Endothelial cell of umbilical vein (primary cell): ENCODE measurements at regions not wholly inside any gene's neighbourhood (a gene's known extent, or its start where the extent isn't known, plus 50 kb on each side); places are given as distances from the start of the nearest gene placed in this dataset.
A peak's percentile ranks its signal among the peaks of the same experiment; 100 is the strongest.

Experiments
- BruUV-seq: library from RNA; stranded (reverse); fragments of 400-500 nt; replicated peaks from 2 replicates; lab custom pipeline; 2021; lab: Mats Ljungman, UMichigan
- CTCF ChIA-PET: fragments of 300-600, 350-600 bp; sonication (Branson Sonifier 250); formaldehyde crosslinking; loops from one replicate; lab custom pipeline; 2021; ENCODE audit warnings: antibody characterized with exemption, inconsistent platforms; lab: Charles Lee
- POLR2A ChIA-PET: fragments of 300-600, 350-600 bp; sonication (Branson Sonifier 250); formaldehyde crosslinking; loops from one replicate; lab custom pipeline; 2021; ENCODE audit warnings: antibody characterized with exemption, inconsistent platforms; lab: Charles Lee
- DNase-seq: peaks from one replicate; pipeline ENCODE4 v3.0.0-alpha.2; 2011; ENCODE audit warnings: low read depth, low spot score
- FAIRE-seq: peaks from 2 replicates; lab custom pipeline; 2011; peaks lifted over from hg19 to GRCh38; lab: Jason Lieb, UNC
- H2AFZ ChIP-seq: 2 replicates; pipeline ENCODE4 v1.6.0; 2012; ENCODE audit warnings: low read depth, low read length, control low read depth, inconsistent platforms
- H3K27ac ChIP-seq: 2 replicates; pipeline ENCODE4 v1.5.1; 2011; ENCODE audit warnings: low read depth, mild to moderate bottlenecking, control low read depth, low read length, moderate library complexity; ENCODE audit not compliant: insufficient read depth
- H3K27me3 ChIP-seq, 2 experiments: 2 replicates each; pipeline versions ENCODE4 v1.6.0 to v1.6.1; 2011; ENCODE audit warnings: low read length in 2 of 2, mixed read lengths in 1 of 2; ENCODE audit not compliant: control insufficient read depth in 2 of 2, insufficient read depth in 2 of 2
- H3K36me3 ChIP-seq, 2 experiments: 2 replicates in 1 of 2; 3 replicates in 1 of 2; pipeline ENCODE4 v1.5.1; 2011; ENCODE audit warnings: low read length in 2 of 2, mild to moderate bottlenecking in 1 of 2, moderate library complexity in 1 of 2; ENCODE audit not compliant: control insufficient read depth in 2 of 2, insufficient read depth in 2 of 2; ENCODE audit errors: extremely low read depth in 1 of 2
- H3K4me1 ChIP-seq: 3 replicates; pipeline ENCODE4 v1.5.1; 2011; ENCODE audit warnings: mild to moderate bottlenecking, low read length; ENCODE audit not compliant: control insufficient read depth, insufficient read depth; ENCODE audit errors: extremely low read depth
- H3K4me2 ChIP-seq: 2 replicates; pipeline ENCODE4 v1.6.1; 2011; ENCODE audit warnings: low read length, control low read depth, mixed read lengths; ENCODE audit not compliant: insufficient read depth
- H3K4me3 ChIP-seq, 3 experiments: fragments of 200-600 bp in 1 of 3; sonication (generic), shearing (Covaris generic) in 1 of 3; replicated peaks in 1 of 3; 2 replicates each; pipeline ENCODE4 v1.5.1; 2011 to 2016; ENCODE audit warnings: control low read depth in 3 of 3, low read length in 3 of 3, mild to moderate bottlenecking in 2 of 3, inconsistent platforms in 1 of 3, low read depth in 1 of 3, moderate library complexity in 1 of 3; ENCODE audit not compliant: insufficient read depth in 1 of 3
- H3K79me2 ChIP-seq: 2 replicates; pipeline ENCODE4 v1.6.0; 2012; ENCODE audit warnings: low read length, inconsistent platforms; ENCODE audit not compliant: control insufficient read depth, insufficient read depth
- H3K9ac ChIP-seq: replicated peaks from 2 replicates; pipeline ENCODE3; 2011; ENCODE audit warnings: low read length, control low read depth; ENCODE audit not compliant: insufficient read depth; ENCODE audit errors: extremely low read depth
- H3K9me1 ChIP-seq: replicated peaks from 3 replicates; pipeline ENCODE4 v1.6.0; 2011; ENCODE audit warnings: mild to moderate bottlenecking, low read length; ENCODE audit not compliant: control insufficient read depth, insufficient read depth; ENCODE audit errors: extremely low read depth
- H3K9me3 ChIP-seq: replicated peaks from 2 replicates; pipeline ENCODE4 v1.5.1; 2012; ENCODE audit warnings: low read length, inconsistent platforms; ENCODE audit not compliant: control insufficient read depth, insufficient read depth
- H4K20me1 ChIP-seq: replicated peaks from 2 replicates; pipeline ENCODE3; 2011; ENCODE audit warnings: mild to moderate bottlenecking, low read length; ENCODE audit not compliant: control insufficient read depth, insufficient read depth; ENCODE audit errors: extremely low read depth
- EZH2 ChIP-seq: IDR thresholded peaks from 2 replicates; pipeline ENCODE4 v1.6.1; 2012; ENCODE audit warnings: borderline replicate concordance, low read depth, mild to moderate bottlenecking, moderate library complexity, low read length, inconsistent platforms; ENCODE audit not compliant: severe bottlenecking
- FOS ChIP-seq: IDR thresholded peaks from 2 replicates; pipeline ENCODE4 v1.6.1; 2011; ENCODE audit warnings: mild to moderate bottlenecking, low read length, moderate library complexity, borderline replicate concordance; ENCODE audit not compliant: insufficient read depth
- GATA2 ChIP-seq: IDR thresholded peaks from 2 replicates; pipeline ENCODE4 v1.7.0; 2011; ENCODE audit warnings: low read depth, mild to moderate bottlenecking, moderate library complexity, mixed read lengths, low read length; ENCODE audit not compliant: insufficient read length, insufficient read depth
- JUN ChIP-seq: IDR thresholded peaks from 2 replicates; pipeline ENCODE4 v1.6.1; 2011; ENCODE audit warnings: borderline replicate concordance, low read depth; ENCODE audit not compliant: insufficient read length, insufficient read depth
- MYC ChIP-seq: IDR thresholded peaks from one replicate; pipeline ENCODE4 v1.6.1; 2011; ENCODE audit warnings: mild to moderate bottlenecking, low read depth, low read length
- dilution Hi-C: fragments of 300-500 bp; cut with MboI; formaldehyde crosslinking; loops from one replicate; pipeline ENCODE4 v1.15.0; 2019; ENCODE audit warnings: low sequenced_read_pairs; ENCODE audit not compliant: extremely low pct_ligation_motif_present
- intact Hi-C: fragments of 100-400 bp; cut with micrococcal nuclease; formaldehyde crosslinking; loops from one replicate; pipeline ENCODE4 v1.10.0; 2022
- TF ChIP-seq, protein P1 (sequence below), 2 donors: IDR thresholded peaks; 1 replicate in 1 of 2; 2 replicates in 1 of 2; pipeline ENCODE4 v1.5.1; 2011; ENCODE audit warnings: low read length in 2 of 2, mild to moderate bottlenecking in 2 of 2, moderate library complexity in 2 of 2, control low read depth in 1 of 2, inconsistent platforms in 1 of 2, low read depth in 1 of 2; ENCODE audit not compliant: insufficient read depth in 1 of 2; ENCODE audit errors: extremely low read depth in 1 of 2

DNA sequence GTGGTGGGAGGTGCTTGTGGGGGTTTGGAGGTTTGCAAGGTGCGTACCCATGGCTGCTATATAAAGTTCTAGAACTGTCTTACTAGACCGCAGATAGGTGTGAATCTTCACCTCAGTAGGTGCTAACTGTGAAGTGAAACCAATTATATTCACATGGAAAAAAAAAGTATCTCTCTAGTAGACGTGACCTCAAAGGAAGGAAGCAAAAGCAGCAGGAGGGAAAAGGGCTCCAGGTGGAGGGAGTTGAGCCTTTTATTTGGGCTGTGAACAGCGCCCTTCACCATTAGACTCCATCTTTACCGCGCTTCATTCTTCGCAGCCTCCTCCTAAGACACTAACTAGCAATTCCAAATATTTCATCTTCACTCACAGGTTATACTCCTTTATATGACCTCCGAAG lies 129.8 kb downstream of the TBX19 start:
- H3K27me3 ChIP-seq: no peaks in the 10 kb centered on the region
- H3K4me3 ChIP-seq: no peak overlapping the region
- no peaks in the 10 kb centered on the region for H3K9me3 ChIP-seq
- intact Hi-C loops: no loop called here
- ChIA-PET POLR2A (no interaction called here), CTCF (interaction anchor here (1.3 kb wide), 1 partner anchor 13 kb away, joined by 3 read pairs; no protein-coding TSS in a partner anchor)
- dilution Hi-C loops: no loop called here
- no peak overlapping the region for H3K4me2 ChIP-seq
- H3K9ac ChIP-seq: no peak overlapping the region
- DNase-seq: no peak
- H2AFZ ChIP-seq: no peak overlapping the region
- no peaks in the 10 kb centered on the region for H3K9me1 ChIP-seq
- FAIRE-seq: no peak
- no peak overlapping the region for H3K27ac ChIP-seq
- H3K36me3 ChIP-seq: no peaks in the 10 kb centered on the region
- BruUV-seq: no TSS peak
- no peaks in the 10 kb centered on the region for H4K20me1 ChIP-seq
- TF ChIP-seq JUN (no peak), GATA2 (no peak), FOS (no peak), EZH2 (no peak), MYC (no peak)
- TF ChIP-seq, protein P1, sequence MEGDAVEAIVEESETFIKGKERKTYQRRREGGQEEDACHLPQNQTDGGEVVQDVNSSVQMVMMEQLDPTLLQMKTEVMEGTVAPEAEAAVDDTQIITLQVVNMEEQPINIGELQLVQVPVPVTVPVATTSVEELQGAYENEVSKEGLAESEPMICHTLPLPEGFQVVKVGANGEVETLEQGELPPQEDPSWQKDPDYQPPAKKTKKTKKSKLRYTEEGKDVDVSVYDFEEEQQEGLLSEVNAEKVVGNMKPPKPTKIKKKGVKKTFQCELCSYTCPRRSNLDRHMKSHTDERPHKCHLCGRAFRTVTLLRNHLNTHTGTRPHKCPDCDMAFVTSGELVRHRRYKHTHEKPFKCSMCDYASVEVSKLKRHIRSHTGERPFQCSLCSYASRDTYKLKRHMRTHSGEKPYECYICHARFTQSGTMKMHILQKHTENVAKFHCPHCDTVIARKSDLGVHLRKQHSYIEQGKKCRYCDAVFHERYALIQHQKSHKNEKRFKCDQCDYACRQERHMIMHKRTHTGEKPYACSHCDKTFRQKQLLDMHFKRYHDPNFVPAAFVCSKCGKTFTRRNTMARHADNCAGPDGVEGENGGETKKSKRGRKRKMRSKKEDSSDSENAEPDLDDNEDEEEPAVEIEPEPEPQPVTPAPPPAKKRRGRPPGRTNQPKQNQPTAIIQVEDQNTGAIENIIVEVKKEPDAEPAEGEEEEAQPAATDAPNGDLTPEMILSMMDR (IDR thresholded peaks at IDR 0.05; ENCODE audit: extremely low read depth in 1 of 2, insufficient read depth in 1 of 2, low read depth in 1 of 2, low read length in 2 of 2): no peak
- no peaks in the 10 kb centered on the region for H3K4me1 ChIP-seq
- H3K79me2 ChIP-seq: no peaks in the 10 kb centered on the region

DNA sequence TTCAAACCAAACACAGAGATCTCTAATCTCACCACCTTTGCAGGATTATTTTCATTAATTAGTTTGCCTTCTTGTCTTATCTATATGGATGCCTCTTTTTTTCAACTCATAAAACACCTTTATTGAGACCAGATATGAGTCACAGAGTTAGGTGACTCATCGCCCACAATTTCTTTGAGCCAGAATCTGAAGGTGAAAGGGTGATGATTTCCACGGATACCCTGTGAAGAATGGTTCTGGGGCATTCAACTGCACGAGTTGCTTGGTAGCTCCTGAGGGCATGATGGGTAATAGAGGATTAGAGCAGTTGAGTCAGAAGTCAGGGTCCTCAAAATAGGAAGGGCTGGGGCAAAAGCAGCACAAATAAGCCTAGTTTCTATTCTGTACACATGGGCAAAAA lies 128.2 kb downstream of the TBX19 start:
- H3K9me1 ChIP-seq: no peaks in the 10 kb centered on the region
- no peaks in the 10 kb centered on the region for H3K4me1 ChIP-seq
- no peak overlapping the region for H3K9ac ChIP-seq
- intact Hi-C loops: no loop called here
- CTCF ChIA-PET: interaction anchor here (1.7 kb wide), 1 partner anchor 13 kb away, joined by 6 read pairs; no protein-coding TSS in a partner anchor
- no peaks in the 10 kb centered on the region for H3K9me3 ChIP-seq
- BruUV-seq: no TSS peak
- no peaks in the 10 kb centered on the region for H3K36me3 ChIP-seq
- TF ChIP-seq EZH2 (no peak), MYC (no peak), JUN (peak; percentile 45), FOS (peak; percentile 51)
- H3K4me3 ChIP-seq: no peak overlapping the region
- DNase-seq: no peak
- H4K20me1 ChIP-seq: no peaks in the 10 kb centered on the region
- H3K27ac ChIP-seq: no peak overlapping the region
- H3K4me2 ChIP-seq: no peak overlapping the region
- no peak overlapping the region for H2AFZ ChIP-seq
- dilution Hi-C loops: no loop called here
- peaks cover 0 to 1% of the 10 kb centered on the region in 2 experiments for H3K27me3 ChIP-seq
- no peak for FAIRE-seq
- POLR2A ChIA-PET: no interaction called here
- no peaks in the 10 kb centered on the region for H3K79me2 ChIP-seq
